ENCODE measurements at regions not wholly inside any gene's neighbourhood (a gene's known extent, or its start where the extent isn't known, plus 50 kb on each side); places are given as distances from the start of the nearest gene placed in this dataset.

- TF ChIP-seq RAD21 (IDR thresholded peaks at IDR 0.05 in 1 of 2, conservative IDR thresholded peaks at IDR 0.05 in 1 of 2; ENCODE audit: low read depth in 2 of 2, low read length in 2 of 2) (no peak), TAF7 (optimal IDR thresholded peaks at IDR 0.05; ENCODE audit: borderline replicate concordance, low read depth, low read length) (no peak), SP4 (IDR thresholded peaks at IDR 0.05; ENCODE audit: low read length) (no peak), EP300 (IDR thresholded peaks at IDR 0.05; ENCODE audit: borderline replicate concordance in 1 of 2, low read depth in 2 of 2, low read length in 2 of 2) (no peak)
Observed at GRCh38 chr10:24035761-24036160, 173.2 kb upstream of the KIAA1217 start (continued).
